Activated CD4-positive, alpha-beta T cell treated with anti-CD3 and anti-CD28 coated beads, Interleukin-10, Interleukin-2, amounts not matched to agents 100 ng/mL and 50 ng/mL, durations not matched to agents 16 hours and 8 hours (primary cell): ENCODE measurements at regions not wholly inside any gene's neighbourhood (a gene's known extent, or its start where the extent isn't known, plus 50 kb on each side); places are given as distances from the start of the nearest gene placed in this dataset.

ENCODE experiments used
- DNase-seq: peaks from one replicate; pipeline ENCODE4 v3.0.0-alpha.2; 2020

DNA sequence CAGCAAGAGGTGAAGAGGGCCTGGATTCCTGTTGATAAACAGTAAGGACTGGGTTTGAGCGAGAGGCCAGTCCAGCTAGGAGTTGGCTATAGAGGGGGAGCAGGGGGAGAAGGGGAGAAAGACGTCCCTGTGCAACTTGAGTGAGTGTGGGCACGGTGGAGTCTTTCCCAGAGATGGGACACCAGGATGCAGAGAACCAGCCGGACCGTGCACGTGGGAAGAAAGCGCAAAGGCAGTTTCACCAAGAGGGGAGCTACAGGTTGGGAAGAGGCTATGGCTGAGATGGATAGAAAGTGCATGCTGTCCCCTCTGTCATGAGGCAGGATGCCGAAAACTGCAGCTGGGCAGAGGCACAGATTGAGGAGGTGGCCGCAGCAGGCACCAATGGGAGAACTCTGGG, 96.0 kb upstream of the TLE3 start:
- no peak for DNase-seq

- no peak for DNase-seq
These were observed 94.8 kb upstream of the TLE3 start for GRCh38 chr15:70192490-70192889.

DNA sequence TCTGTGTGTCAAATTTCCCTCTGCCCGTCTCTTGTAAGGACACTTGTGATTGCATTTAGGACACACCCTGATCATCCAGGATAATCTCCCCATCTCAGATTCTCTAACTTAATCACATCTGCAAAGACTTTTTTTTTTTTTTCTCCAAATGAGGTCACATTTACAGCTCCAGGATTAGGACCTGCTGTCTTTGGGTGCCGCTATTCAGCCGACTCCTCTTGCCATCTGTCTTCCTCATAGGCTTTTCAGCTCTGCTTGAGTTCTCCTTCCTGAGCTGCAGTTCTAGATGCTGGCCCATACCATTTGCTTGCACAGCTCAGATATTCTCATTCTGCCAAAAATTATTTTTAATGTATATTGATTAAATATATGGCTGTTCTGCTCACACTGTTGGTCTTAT, 94.3 kb upstream of the TLE3 start:
- no peak for DNase-seq

DNA sequence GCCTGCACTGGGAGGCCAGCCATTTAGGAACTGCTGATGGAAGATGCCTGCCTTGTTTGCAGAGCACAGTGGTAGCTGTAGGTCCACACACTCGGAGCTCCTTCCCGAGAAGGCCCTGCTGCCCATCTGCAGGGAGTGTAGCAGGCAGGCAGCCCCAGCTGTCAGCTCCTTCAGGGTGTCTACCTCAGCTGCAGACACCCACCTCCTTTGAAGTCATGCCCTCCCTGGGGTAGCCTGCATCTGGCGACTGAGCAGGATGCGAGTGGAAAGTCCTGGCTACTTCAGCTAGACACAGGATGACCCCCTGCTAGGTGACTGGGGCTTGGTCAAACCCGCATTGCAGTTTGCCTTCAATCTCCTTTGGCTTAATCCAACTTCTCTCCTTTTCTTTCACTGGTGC, 93.2 kb upstream of the TLE3 start:
- no peak for DNase-seq

DNA sequence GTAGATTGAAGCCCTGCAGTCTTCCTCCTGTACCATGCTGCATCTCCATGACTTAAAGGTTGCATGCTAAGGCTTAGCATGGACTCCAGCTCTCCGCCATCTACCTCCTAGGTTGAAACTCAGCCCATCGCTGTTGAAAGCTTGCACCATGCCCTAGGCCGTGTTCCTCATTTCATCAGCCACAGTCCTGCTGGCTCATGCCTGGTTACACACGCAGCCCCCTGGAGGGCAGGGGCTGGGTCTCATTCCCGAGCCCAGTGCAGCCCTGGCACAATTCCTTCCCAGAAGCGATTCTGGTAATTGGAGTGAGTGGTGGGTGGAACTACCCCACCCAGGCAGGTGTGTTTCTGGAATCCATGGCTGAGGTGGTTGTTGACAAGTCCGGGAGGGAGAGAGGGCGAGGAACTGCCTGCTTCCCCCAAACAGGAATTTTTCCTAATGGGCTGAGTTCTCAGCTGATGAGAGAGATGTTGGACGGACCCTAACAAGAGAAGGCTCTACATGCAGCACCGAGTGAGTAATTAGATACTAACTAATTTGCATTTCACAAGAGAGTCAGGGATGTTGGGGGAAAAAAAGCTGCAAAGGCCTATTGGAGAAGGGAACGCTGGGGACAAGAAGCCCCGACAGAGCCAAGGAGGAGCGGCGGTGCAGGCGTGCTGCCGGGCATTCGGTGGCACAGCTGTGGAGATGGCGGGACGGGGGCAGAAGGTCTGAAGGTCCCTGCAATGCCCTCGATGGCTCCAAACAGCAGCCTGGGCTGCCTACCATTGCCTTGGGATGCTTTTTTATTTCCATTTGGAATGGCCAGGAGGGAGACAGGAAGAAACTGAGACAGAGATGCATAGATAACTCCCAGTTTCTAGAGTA, 92.3 kb upstream of the TLE3 start:
- no peak for DNase-seq

DNA sequence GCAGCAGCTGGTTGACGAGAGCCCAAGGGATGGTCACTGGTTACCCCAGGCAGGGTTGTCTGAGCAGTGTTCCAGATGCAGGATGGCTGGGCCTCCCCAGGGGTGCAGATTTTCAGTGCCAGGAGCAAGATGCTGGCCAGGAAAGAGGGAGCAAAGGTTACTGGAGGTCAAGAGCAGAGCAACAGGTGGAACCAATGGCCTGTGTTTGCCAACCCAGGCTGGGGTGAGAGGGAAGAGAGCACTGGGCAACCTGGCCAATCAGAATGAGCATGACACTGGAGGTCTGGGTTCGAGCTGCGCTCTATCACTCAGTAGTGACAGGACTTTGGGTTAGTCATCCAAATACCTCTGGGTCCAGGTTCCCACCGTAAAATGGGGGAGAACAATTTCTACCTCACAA, 90.6 kb upstream of the TLE3 start:
- no peak for DNase-seq

DNA sequence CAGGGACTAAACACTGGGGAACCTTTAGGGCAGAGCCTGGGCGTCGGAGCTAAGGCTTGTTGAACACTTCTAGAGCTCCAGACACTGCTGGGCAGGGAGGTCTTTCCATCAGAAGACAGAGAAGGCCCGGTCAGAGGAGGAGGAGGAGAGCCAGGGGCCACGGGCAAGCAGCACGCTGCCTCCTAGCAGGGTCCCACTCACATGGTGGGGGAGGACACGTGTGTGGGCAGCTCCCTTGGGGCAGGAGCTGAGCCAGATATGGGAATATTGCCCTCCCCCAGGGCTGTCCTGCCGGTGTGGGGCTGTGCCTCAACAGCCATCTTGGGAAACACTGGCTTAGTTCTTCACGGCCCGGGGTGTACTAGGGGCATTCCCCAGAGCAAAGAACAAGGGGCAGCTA, 89.6 kb upstream of the TLE3 start:
- DNase-seq = no peak

DNA sequence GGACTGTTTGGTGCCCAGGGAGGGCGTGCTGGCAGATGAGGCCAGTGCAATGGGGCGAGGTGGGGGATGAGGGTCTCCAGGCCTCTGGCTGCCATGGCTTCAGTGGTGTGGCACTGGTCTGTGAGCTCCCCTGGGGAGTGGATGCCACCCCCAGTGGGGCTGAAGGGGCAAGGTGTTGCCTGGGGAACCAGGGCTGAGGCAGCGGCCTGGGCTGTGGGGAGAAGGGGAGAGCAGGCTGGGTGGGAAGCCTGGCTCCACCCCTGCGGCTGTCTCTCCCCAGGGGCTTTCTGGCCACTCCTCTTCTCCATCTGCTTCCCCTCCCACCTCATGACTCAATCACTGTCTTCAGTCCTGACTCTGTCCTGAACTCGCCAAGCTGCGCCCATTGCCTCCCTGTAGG, 88.4 kb upstream of the TLE3 start:
- no peak for DNase-seq

DNA sequence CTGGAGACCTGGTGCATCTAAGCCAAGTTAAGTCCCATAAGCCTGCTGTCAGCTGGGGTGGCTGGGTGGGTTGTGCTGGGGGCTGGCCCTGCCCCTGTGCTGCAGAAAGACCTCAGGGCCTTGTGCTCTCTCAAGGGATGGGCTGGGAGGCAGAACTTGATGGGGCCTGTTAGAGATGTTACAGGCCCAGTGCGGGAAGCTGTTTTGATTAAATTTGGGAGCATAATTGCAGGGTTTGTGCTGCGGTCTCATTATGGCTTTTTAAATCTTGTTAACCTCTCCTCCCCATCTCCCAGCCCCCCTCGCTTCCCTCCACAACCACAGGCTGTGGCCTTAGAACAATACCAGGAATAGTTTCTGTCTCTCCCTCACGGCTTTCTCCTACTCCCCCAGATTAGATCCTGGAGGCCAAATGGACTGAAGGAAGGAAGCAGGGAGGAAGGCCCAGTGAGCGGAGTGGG, 87.6 kb upstream of the TLE3 start:
- DNase-seq = no peak

DNA sequence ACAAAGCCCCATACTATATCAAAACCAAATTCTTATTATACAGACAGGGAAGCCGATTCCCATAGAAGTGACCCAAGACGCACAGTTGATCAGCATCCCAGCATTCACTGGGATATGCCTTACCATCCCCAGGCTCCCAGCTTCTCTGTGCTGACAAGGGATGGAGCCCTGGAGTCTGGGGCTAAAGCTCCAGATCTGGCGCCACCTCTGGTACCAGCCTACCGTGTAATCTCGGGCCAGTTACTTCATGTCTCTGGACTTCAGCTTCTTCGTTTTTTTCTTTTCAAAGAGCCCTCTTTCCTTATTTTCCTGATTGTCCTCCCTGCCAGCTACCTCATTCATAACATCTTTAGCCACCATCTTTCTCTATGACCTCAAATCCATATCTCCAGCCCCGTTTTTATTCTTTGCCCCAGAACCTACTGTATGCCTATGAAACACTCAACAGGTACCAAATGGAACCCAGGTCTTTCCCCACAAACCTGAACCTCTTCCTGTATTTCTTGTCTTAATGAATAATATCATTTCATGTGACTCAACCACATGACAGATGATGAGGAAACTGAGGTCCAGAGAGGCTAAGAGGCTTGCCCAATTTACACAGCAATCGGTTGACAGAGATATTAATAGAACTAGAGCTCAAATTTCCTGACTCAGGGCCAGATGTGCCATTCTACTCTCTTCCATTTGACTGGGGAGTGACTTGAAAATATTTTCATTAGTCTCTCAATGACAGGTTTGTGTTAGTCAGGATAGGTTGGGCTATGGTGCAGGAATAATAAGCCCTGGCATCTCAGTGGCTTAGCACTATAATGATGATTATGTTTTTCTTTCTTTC, 85.4 kb upstream of the TLE3 start:
- no peak for DNase-seq

DNA sequence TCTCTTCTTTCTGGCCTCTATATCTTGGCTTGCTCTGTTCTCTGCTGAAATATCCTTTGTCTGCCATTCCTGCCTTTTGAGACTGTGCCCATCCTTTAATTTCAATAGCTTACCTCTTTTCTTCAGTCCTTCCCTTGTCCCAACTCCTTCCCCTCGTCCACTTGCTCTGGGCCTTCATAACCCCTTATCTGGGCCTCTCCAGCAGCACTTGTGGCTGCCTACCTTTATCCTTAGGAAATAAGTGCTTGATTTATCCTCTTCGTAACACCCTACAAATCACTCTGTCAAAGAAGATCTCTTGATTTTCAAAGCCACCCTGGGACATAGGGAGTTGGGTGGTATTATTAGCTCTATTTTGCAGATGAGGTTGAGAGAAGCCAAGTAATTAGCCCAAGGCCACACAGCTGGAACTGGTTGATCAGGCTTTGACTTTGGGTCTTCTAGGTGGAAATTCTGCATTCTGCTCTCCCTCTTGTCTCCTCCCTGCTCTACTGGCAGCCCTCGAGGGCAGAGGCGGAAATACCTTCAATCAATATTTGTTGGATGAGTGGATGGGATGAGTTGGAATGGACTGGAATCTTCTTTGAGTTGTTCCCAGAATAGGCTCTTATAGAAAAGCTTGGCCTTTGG, 84.0 kb upstream of the TLE3 start:
- DNase-seq = no peak

DNA sequence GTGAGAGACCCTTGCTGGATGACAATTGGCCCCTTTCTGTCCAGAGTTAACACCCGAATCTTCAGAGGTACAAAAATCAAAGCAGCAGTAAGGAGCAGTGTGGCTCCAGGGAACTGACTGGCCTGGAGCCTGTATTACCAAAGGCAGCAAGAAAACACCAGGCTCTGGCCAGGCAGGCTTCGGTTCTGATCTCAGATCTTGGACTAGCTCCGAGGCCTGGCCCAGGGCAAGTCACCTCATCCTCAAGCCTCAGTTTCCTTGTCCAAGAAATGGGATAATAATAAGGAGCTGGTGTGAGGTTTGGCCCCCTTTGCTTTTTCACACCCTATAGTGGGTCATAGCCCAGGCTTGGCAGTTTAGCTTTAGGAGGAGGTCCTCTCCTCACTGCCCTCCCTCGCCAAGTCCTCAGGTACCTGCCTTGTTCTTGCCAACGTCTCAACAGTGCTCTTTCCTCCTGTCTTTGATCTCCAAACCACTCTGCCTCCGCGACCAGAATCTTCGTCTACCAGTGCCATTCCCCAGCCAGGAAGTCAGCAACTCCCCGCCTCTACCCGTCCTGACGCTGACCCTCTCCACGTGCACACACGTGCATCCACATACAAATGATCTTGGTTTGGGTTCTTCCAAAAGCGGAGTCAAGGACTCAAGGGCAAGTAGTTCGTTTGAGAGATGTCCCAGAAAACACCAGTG, 82.6 kb upstream of the TLE3 start:
- no peak for DNase-seq

DNA sequence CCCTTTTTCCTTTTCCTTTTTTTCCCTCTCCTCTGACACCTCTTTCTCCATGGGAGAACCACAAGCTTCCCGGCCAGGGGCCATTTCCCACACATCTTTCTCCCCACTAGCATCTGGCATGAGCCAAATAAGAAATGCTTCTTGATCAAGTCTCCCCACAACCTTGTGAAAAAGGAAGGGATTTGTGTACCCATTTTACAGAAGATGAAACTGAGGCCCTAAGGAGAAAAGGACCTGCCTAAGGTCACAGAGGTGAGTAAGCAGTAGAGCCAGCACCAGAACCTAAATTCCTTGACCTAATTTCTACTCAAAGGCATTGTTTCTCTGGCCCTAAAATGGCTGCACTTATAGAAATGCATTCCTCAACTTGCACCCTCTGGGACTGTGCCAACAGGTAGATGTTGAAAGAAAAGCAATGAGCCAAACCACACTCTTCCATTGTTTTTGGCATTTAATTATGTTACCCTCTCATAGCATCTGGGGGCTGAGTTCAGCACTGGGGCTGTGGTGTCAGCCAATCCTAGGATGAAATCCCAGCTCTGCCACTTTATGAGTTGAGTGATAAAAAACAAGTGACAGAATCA, 81.7 kb upstream of the TLE3 start:
- DNase-seq = no peak

DNA sequence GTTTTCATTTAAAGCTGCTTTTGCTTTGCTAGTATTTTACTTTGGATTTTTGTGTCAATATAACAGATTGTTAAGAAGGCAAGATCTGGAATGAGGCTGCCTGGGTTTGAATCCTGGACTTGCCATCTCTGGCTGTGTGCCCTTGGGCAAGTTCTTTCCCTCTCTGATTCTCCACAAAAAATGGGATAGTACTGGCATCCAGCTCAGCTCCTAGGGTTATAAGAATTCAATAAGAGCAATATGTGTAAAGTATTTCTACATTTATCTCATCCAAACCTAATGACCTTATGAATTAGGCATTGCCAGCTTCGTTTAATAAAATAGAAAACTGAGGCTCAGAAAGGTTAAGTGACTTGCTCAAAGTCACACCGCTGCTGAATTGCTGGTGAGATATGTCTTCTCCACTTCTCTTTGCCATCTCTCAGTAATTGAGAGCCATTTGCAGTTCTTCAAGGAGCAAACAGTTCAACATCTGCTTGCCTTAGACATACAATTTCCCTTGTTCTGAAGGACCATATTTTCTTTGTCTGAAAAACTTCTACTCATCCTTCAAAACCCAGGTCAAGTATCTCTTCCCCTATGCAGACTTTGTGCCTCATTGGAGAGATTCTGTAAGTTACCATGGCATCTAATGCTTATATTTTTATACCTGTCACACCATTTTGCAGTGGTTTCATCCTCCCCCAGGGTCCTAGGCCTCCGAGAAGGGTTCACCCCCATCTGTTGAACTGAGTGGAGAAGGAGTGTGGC, 80.8 kb upstream of the TLE3 start:
- DNase-seq = no peak

DNA sequence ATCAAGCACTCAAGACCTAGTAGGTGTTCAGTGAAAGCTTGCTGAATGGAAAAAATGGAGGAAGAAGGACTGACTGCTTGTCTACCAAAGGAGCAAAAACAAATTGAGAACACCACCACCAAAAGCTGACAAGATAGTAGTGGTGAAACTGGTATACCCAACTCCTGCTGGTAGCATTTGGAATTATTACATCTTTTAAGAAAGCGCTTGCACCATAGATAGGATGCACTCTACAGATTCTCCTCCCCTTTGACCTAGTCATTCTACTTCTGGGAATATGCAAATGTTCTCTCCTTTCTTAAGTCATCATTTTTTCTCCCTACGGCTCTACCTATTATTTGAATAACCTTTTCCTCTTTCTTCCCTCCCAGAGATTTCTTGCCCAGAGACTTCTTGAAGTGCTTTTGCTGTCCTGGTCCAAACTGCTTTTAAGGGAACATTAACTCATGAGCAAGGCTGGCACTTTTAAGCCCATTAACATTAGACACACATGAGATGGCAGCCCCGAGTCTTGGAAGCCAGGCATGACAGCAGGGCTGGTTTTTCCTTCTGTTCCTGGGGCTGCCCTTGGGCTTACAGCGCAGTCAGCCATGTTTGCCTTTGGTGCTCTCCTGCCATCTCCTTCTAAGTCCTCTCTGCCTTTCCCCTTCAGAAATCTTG, 75.0 kb upstream of the TLE3 start:
- DNase-seq = no peak

DNA sequence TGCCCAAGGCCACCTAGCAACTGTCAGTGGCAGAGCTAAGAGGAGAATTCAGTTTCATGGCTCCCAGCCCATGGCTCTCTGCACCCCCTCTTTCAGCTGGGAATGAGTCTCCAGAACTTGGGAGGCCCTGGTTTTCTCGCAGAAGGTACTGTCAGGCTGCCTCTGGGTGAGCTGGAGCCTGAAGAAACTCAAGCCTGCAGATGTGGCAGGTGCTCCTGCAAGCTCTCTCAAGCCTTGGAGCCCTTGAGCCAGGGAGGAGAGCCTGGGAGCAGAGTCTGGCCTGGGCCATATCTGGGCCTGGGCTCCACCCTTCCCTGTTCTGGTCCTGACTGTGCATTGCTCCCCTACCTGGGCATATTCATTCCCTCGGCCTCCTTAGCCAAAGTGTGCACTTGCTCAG, 74.4 kb upstream of the TLE3 start:
- DNase-seq = no peak

DNA sequence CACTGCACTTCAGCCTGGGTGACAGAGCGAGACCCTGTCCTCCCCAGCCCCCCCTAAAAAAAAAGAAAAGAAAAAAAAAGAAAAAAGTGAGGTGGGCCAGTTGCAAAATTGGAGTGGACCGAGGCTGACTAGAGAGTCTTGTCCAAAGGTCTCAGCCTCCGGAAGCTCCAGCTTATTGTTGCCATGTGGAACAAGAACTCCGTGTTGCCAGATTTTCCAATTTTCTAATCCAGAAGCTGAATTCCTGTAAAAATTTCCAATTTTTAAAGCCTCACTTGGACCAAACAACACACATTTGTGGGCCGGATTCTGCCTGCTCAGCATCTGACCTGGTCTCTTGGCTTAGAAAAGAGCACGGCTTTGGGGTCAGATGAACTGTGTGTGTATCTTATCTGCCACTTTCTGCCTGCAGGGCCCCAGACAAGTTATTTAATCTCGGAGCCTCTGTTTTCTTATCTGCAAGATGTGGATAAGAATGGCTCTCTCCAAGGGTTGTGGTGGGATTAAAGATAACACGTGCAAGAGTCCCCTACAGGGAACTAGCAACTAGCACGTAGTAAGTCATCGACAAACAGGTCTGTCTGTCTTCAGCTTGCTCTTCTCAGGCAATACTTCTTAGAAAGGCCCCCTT, 73.7 kb upstream of the TLE3 start:
- DNase-seq = no peak

DNA sequence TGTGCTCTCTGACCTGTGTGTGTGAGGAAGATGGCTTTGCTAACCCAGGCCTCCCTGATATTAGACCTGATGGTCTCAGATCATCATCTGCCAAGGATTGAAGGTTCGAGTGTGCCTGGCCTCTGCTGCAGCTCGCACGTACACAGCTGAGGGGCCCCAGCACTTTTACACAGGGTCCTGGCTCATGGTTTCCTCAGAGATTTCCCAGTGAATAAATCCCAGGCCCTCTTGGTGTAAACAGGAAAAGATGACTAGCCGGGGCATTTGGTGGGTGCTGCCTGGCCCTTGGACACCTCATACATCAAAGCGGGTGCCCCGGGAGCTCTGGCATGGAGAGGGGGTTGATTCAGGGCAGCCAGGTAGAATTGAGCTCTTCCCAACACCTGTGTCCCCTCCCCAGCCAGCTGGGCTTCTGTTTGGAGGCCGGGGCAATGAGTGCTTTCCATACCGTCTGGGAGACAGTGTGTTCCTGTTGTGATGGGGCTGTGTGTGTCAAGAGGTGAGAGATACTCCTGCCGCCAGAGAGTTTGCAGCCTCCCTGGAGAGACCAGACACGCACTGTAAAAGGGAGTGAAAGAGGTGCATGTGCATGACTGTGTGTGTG, 72.5 kb upstream of the TLE3 start:
- DNase-seq = no peak

DNA sequence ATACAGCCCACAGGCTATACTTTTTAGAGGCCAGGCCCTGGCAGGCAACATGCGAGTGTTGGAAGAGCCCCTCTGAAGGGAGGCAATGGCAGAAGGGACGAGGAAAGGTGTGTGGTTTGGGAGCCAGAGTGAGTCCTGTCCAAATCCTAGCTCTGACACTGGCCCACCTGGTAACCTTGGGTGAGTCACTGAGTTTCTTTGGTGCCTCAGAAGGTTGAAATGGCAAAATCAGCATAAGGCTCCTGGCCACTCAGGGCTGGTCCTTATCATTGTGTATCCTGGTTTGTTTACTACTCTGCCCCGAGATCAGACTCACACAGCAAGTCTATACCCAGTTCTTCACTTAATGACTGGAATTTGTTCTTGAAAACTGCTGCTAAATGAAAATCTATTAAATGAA, 71.4 kb upstream of the TLE3 start:
- no peak for DNase-seq

DNA sequence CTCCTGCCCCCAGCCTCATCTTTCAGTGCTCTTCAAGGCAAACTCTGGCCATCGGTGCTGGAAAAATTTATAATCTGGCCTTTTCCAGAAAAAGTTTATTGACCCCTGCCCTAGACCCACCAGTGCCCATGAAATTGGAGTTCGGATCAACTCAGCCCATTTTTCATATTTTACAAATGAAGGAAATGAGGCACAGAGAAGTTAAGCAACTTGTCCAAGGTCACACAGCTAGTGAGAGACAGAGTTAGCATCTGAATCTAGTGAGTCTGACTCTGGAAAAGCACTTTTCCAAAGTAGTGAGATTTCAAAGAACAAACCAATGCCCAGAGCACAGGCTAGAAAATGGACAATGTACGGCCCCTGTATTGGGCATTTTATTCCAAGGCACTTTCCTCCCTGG, 69.4 kb upstream of the TLE3 start:
- DNase-seq = no peak
